H1 (cell line): ENCODE measurements at regions not wholly inside any gene's neighbourhood (a gene's known extent, or its start where the extent isn't known, plus 50 kb on each side); places are given as distances from the start of the nearest gene placed in this dataset.

Source experiments
- CTCF ChIA-PET: fragments of 300-600 bp; sonication (Branson Sonifier 250); formaldehyde crosslinking; loops from one replicate; lab custom pipeline; 2021; ENCODE audit not compliant: partially characterized antibody; lab: Charles Lee
- POLR2A ChIA-PET: fragments of 300-600 bp; sonication (Branson Sonifier 250); formaldehyde crosslinking; loops from one replicate; lab custom pipeline; 2021; ENCODE audit warnings: inconsistent platforms; ENCODE audit not compliant: partially characterized antibody; lab: Charles Lee
- DNase-seq, 2 experiments: peaks; one replicate each; pipeline versions ENCODE4 v3.0.0 to v3.0.0-alpha.2; 2010 to 2022; ENCODE audit warnings: low spot score in 2 of 2, low read depth in 1 of 2, mixed read lengths in 1 of 2
- FAIRE-seq: peaks from 2 replicates; lab custom pipeline; 2011; peaks lifted over from hg19 to GRCh38; lab: Jason Lieb, UNC
- H2AFZ ChIP-seq: 2 replicates; pipeline ENCODE4 v1.8.1; 2012; ENCODE audit warnings: low read length, inconsistent platforms
- H2AK5ac ChIP-seq: 2 replicates; pipeline ENCODE4 v1.6.1; 2013; ENCODE audit warnings: low read depth, low read length
- H2BK120ac ChIP-seq: replicated peaks from 2 replicates; pipeline ENCODE3; 2013; ENCODE audit warnings: low read depth, low read length, inconsistent platforms
- H2BK12ac ChIP-seq: 2 replicates; pipeline ENCODE4 v1.6.1; 2013; ENCODE audit warnings: low read depth, low read length
- H2BK15ac ChIP-seq: 2 replicates; pipeline ENCODE4 v1.6.1; 2013; ENCODE audit warnings: low read length
- H2BK20ac ChIP-seq: 2 replicates; pipeline ENCODE4 v1.6.1; 2013; ENCODE audit warnings: low read length
- H2BK5ac ChIP-seq: 2 replicates; pipeline ENCODE4 v1.6.1; 2013; ENCODE audit warnings: low read depth, low read length
- H3K14ac ChIP-seq: 2 replicates; pipeline ENCODE4 v1.6.1; 2013; ENCODE audit warnings: inconsistent platforms; ENCODE audit not compliant: insufficient read length
- H3K18ac ChIP-seq: 2 replicates; pipeline ENCODE4 v1.6.1; 2013; ENCODE audit warnings: low read length; ENCODE audit errors: extremely low read depth
- H3K23ac ChIP-seq: 2 replicates; pipeline ENCODE4 v1.6.1; 2013; ENCODE audit warnings: inconsistent platforms; ENCODE audit not compliant: insufficient read length
- H3K23me2 ChIP-seq: 2 replicates; pipeline ENCODE4 v1.6.1; 2013; ENCODE audit warnings: low read depth, low read length
- H3K27ac ChIP-seq: 2 replicates; pipeline ENCODE4 v1.6.1; 2011; ENCODE audit warnings: low read depth, low read length, inconsistent platforms
- H3K27me3 ChIP-seq, 4 experiments: replicated peaks in 1 of 4; 1 replicate in 1 of 4; 2 replicates in 3 of 4; pipeline versions ENCODE4 v1.6.1 to v1.8.1; 2011 to 2013; ENCODE audit warnings: low read length in 3 of 4, mild to moderate bottlenecking in 3 of 4, inconsistent platforms in 2 of 4, mixed read lengths in 2 of 4, moderate library complexity in 1 of 4; ENCODE audit not compliant: control insufficient read depth in 3 of 4, insufficient read depth in 3 of 4; ENCODE audit errors: extremely low read depth in 1 of 4
- H3K36me3 ChIP-seq, 4 experiments: 2 replicates each; pipeline versions ENCODE4 v1.6.1 to v1.8.1; 2011 to 2013; ENCODE audit warnings: mild to moderate bottlenecking in 4 of 4, low read length in 3 of 4, moderate library complexity in 2 of 4, control low read depth in 1 of 4, inconsistent platforms in 1 of 4; ENCODE audit not compliant: insufficient read depth in 4 of 4, control insufficient read depth in 2 of 4
- H3K4ac ChIP-seq: replicated peaks from 2 replicates; pipeline ENCODE3; 2013; ENCODE audit warnings: low read length, low read depth, mixed read lengths, inconsistent platforms; ENCODE audit not compliant: insufficient read length
- H3K4me1 ChIP-seq, 4 experiments: replicated peaks in 1 of 4; 1 replicate in 1 of 4; 2 replicates in 3 of 4; pipeline versions ENCODE4 v1.6.1 to v1.8.1; 2011 to 2013; ENCODE audit warnings: low read length in 3 of 4, inconsistent platforms in 2 of 4, mixed read lengths in 1 of 4; ENCODE audit not compliant: insufficient read depth in 4 of 4, control insufficient read depth in 3 of 4
- H3K4me2 ChIP-seq, 2 experiments: 2 replicates each; pipeline versions ENCODE4 v1.6.1 to v1.8.1; 2011 to 2013; ENCODE audit warnings: low read depth in 2 of 2, low read length in 2 of 2, control low read depth in 1 of 2, inconsistent platforms in 1 of 2, mild to moderate bottlenecking in 1 of 2; ENCODE audit not compliant: insufficient read depth in 1 of 2
- H3K4me3 ChIP-seq, 4 experiments: fragments of 200-600, 300-600 bp in 1 of 4; sonication (generic), shearing (Covaris generic), sonication (Bioruptor Twin) in 1 of 4; 2 replicates each; pipeline versions ENCODE4 v1.5.1 to v1.8.1; 2011 to 2016; ENCODE audit warnings: low read length in 4 of 4, low read depth in 3 of 4, control low read depth in 2 of 4, inconsistent platforms in 2 of 4, mild to moderate bottlenecking in 2 of 4, mixed read lengths in 1 of 4, moderate library complexity in 1 of 4; ENCODE audit not compliant: insufficient read depth in 2 of 4; ENCODE audit errors: extremely low read depth in 1 of 4
- H3K56ac ChIP-seq: replicated peaks from 2 replicates; pipeline ENCODE3; 2013; ENCODE audit warnings: low read depth, mild to moderate bottlenecking, mixed read lengths, low read length, inconsistent platforms; ENCODE audit not compliant: insufficient read length
- H3K79me1 ChIP-seq: 2 replicates; pipeline ENCODE4 v1.6.1; 2013; ENCODE audit warnings: low read depth, low read length, control low read depth
- H3K79me2 ChIP-seq, 2 experiments: 2 replicates each; pipeline versions ENCODE4 v1.6.1 to v1.8.1; 2012 to 2013; ENCODE audit warnings: low read length in 2 of 2, mild to moderate bottlenecking in 2 of 2, inconsistent platforms in 1 of 2; ENCODE audit not compliant: insufficient read depth in 2 of 2, control insufficient read depth in 1 of 2
- H3K9ac ChIP-seq, 4 experiments: replicated peaks in 1 of 4; 1 replicate in 1 of 4; 2 replicates in 3 of 4; pipeline versions ENCODE4 v1.6.1 to v1.8.1; 2011 to 2013; ENCODE audit warnings: low read depth in 3 of 4, low read length in 3 of 4, control low read depth in 2 of 4, mild to moderate bottlenecking in 2 of 4, moderate library complexity in 2 of 4, inconsistent platforms in 1 of 4; ENCODE audit errors: extremely low read depth in 1 of 4
- H3K9me3 ChIP-seq, 2 experiments: 2 replicates each; pipeline versions ENCODE4 v1.6.1 to v1.8.1; 2012 to 2013; ENCODE audit warnings: mild to moderate bottlenecking in 2 of 2, moderate library complexity in 2 of 2, control low read depth in 1 of 2, inconsistent platforms in 1 of 2, low read depth in 1 of 2, low read length in 1 of 2, mixed read lengths in 1 of 2; ENCODE audit not compliant: insufficient read depth in 2 of 2
- H4K20me1 ChIP-seq, 2 experiments: replicated peaks in 1 of 2; 2 replicates each; pipeline versions ENCODE3 to v1.8.1; 2011 to 2013; ENCODE audit warnings: inconsistent platforms in 2 of 2, low read length in 2 of 2, mild to moderate bottlenecking in 1 of 2; ENCODE audit not compliant: insufficient read depth in 2 of 2, control insufficient read depth in 1 of 2
- H4K5ac ChIP-seq: 2 replicates; pipeline ENCODE4 v1.6.1; 2013; ENCODE audit warnings: low read length, low read depth, mixed read lengths, inconsistent platforms; ENCODE audit not compliant: insufficient read length
- H4K8ac ChIP-seq: 2 replicates; pipeline ENCODE4 v1.8.0; 2013; ENCODE audit warnings: mild to moderate bottlenecking, moderate library complexity, low read length, inconsistent platforms; ENCODE audit not compliant: insufficient read depth; ENCODE audit errors: extremely low read depth
- H4K91ac ChIP-seq: replicated peaks from 2 replicates; pipeline ENCODE3; 2013; ENCODE audit warnings: low read length, mixed read lengths, inconsistent platforms; ENCODE audit not compliant: insufficient read length
- BACH1 ChIP-seq: IDR thresholded peaks from 2 replicates; pipeline ENCODE4 v1.6.1; 2012; ENCODE audit warnings: low read length, improper control_type of control experiment
- BRCA1 ChIP-seq: IDR thresholded peaks from 2 replicates; pipeline ENCODE4 v1.6.1; 2012; ENCODE audit warnings: low read depth, low read length, improper control_type of control experiment
- GTF2F1 ChIP-seq: IDR thresholded peaks from 2 replicates; pipeline ENCODE4 v1.6.1; 2012; ENCODE audit warnings: low read depth, low read length, improper control_type of control experiment, borderline replicate concordance
- POLR2A ChIP-seq, 2 experiments: IDR thresholded peaks; 1 replicate in 1 of 2; 2 replicates in 1 of 2; pipeline ENCODE4 v1.6.1; 2011; ENCODE audit warnings: low read depth in 2 of 2, low read length in 2 of 2, mild to moderate bottlenecking in 2 of 2; ENCODE audit errors: control extremely low read depth in 1 of 2
- SRF ChIP-seq: IDR thresholded peaks from 2 replicates; pipeline ENCODE4 v1.6.1; 2011; ENCODE audit warnings: mild to moderate bottlenecking, low read depth, low read length, moderate library complexity
- TBP ChIP-seq: IDR thresholded peaks from 2 replicates; pipeline ENCODE4 v1.6.1; 2011; ENCODE audit warnings: low read depth, low read length, improper control_type of control experiment
- WGBS, 2 experiments: shearing (Covaris generic) in 1 of 2; methylation state at CpG; one replicate each; pipeline versions ENCODE4 v1.1.6 to v1.1.7; 2013 to 2015; ENCODE audit warnings: low lambda C conversion rate in 2 of 2, mixed read lengths in 2 of 2, inconsistent platforms in 1 of 2, low coverage in 1 of 2, missing lambda C conversion rate in 1 of 2; ENCODE audit not compliant: insufficient replicate concordance in 2 of 2, insufficient coverage in 1 of 2, insufficient read length in 1 of 2; ENCODE audit errors: extremely low coverage in 1 of 2, missing lambda C conversion rate in 1 of 2; 5-methylcytosine and 5-hydroxymethylcytosine counted together
- TF ChIP-seq, protein P1 (sequence below): IDR thresholded peaks from 2 replicates; pipeline ENCODE4 v1.6.1; 2012; ENCODE audit warnings: low read length, inconsistent platforms

DNA sequence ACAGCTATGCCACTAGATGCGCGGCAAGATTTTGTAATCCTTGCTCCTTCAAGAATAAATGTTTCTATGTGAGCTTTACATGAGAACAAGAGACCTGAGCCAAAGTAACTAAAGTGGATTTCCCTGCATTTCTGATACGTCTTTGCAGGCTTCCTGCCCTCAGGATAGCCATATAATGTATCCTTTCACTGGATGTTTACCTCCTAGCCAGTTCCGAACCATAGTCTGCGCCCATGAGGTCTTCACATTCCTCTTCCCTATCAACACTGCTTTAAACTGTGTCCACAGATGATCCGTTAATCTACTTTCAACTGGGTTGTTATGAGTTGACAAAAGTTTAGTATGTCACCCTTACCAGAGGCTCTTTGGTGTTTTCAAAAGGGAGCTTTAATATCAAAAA is 1889.1 kb upstream of the AGA start:
- Histone ChIP-seq H2AK5ac (no peak overlapping the region), H2BK15ac (no peak overlapping the region), H2BK12ac (no peak overlapping the region), H3K9me3 (no peaks in the 10 kb centered on the region), H3K36me3 (no peaks in the 10 kb centered on the region), H3K14ac (no peak overlapping the region), H4K91ac (no peak overlapping the region), H3K18ac (no peak overlapping the region), H3K4me3 (no peak overlapping the region), H2BK5ac (no peak overlapping the region), H2AFZ (no peak overlapping the region), H3K4ac (no peak overlapping the region), H2BK120ac (no peak overlapping the region), H2BK20ac (no peak overlapping the region), H3K23ac (no peak overlapping the region), H4K5ac (no peak overlapping the region), H3K23me2 (no peaks in the 10 kb centered on the region), H3K27ac (no peak overlapping the region), H3K79me2 (no peaks in the 10 kb centered on the region), H3K56ac (no peak overlapping the region), H3K27me3 (no peaks in the 10 kb centered on the region), H3K79me1 (no peaks in the 10 kb centered on the region), H3K9ac (no peak overlapping the region), H4K20me1 (no peaks in the 10 kb centered on the region), H4K8ac (no peak overlapping the region), H3K4me1 (no peaks in the 10 kb centered on the region), H3K4me2 (no peak overlapping the region)
- FAIRE-seq (no peak), DNase-seq (no peak)
- ChIA-PET CTCF (interaction anchor here (0.7 to 1.7 kb wide), 3 partner anchors 16 to 31 kb away, joined by 3 to 6 read pairs (median 3); no protein-coding TSS in a partner anchor), POLR2A (no interaction called here)
- TF ChIP-seq GTF2F1 = no peak
- TF ChIP-seq SRF = no peak
- no peak for TF ChIP-seq POLR2A (IDR thresholded peaks at IDR 0.05; ENCODE audit: control extremely low read depth in 1 of 2, low read depth in 2 of 2, low read length in 2 of 2)
- TF ChIP-seq BRCA1 = no peak
- no peak for TF ChIP-seq BACH1
- TF ChIP-seq, protein P1, sequence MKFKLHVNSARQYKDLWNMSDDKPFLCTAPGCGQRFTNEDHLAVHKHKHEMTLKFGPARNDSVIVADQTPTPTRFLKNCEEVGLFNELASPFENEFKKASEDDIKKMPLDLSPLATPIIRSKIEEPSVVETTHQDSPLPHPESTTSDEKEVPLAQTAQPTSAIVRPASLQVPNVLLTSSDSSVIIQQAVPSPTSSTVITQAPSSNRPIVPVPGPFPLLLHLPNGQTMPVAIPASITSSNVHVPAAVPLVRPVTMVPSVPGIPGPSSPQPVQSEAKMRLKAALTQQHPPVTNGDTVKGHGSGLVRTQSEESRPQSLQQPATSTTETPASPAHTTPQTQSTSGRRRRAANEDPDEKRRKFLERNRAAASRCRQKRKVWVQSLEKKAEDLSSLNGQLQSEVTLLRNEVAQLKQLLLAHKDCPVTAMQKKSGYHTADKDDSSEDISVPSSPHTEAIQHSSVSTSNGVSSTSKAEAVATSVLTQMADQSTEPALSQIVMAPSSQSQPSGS = no peak
- no peak for TF ChIP-seq TBP
- 75% methylated on average over 6 of the region's 6 CpGs; no CpG with 5 or more reads in 1 of the 2 experiments for whole genome bisulfite sequencing, 2 experiments
